ENCODE measurements at regions not wholly inside any gene's neighbourhood (a gene's known extent, or its start where the extent isn't known, plus 50 kb on each side); places are given as distances from the start of the nearest gene placed in this dataset.
"Not testable (repeated sequence)": the region's sequence is repeated elsewhere in the genome, so short reads cannot be mapped to it uniquely, and the experiment has no call there.

DNA sequence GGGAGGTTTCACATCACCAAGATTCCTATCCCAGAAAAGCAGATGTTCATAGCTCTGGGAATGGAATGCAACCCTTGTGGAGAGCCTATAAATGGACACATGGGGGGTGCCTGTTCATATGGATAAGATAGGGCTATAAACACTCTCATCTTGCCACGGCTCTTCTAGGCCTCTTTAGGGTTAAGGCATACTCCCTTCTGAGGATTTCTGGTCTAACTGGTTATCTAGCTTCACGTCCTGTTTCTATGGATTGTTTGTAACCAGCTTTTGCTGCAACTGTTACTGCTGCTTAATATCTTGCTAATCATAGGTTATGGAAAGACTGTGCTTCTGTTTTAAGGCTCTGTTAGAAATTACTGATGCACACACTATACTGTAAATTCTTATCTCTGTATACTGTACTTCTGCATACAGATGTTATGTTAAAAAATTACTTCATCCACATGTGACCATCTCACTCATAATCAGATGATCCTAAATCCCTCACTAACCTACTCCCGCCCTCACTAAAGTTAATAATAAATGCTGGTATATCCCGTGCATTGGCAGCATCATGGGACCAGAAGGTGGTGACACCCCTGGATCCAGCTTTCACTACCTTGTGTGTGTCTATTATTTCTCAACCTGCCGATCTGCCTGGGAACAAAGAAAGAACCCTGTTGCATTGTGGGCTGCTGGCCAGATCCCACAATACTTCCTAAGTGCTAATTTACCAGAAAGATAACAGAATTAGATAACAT lies 68.7 kb downstream of the PRKAB2 start:
- not testable (repeated sequence) for DNase-seq (ENCODE audit: low spot score)

DNA sequence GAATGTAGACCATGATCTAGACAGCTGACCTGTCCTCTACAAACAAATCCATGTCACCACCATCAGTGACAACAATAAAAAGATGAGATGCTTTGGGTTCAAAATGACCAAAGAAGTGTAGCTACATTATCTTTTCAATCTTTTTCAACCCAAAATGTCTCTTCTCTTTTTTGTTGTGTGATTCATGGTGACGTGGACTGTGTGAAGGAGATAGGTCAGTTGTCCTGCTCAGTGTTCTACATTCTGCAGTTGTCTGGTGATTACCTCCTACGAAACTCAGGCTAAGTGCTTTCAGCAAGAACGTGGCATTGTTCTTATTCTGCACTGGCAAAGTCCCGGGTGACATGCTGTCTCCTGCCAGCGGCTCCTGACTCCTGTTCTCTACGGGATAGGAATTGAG lies 73.1 kb downstream of the PRKAB2 start:
- no peak for DNase-seq (ENCODE audit: low spot score)

DNA sequence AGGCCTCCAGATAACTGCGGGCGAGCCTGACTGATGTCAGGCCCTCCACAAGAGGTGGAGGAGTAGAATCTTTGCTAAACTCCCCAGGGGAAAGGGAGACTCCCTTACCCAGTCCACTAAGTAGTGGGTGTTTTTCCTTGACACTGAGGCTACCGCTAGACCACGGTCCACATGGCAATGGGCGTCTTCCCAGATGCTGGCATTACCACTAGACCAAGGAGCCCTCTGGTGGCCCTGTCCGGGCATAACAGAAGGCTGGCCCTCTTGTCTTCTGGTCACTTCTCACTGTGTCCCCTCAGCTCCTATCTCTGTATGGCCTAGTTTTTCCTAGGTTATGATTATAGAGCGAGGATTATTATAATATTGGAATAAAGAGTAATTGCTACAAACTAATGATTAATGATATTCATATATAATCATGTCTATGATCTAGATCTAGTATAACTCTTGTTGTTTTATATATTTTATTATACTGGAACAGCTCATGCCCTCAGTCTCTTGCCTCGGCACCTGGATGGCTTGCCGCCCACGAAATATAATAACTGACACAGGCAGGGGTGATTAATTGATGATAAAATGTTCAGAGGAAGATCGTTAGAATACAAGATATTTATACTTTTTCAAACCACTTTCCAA lies 73.8 kb downstream of the PRKAB2 start:
- peak; percentile 32 for DNase-seq (ENCODE audit: low spot score)

DNA sequence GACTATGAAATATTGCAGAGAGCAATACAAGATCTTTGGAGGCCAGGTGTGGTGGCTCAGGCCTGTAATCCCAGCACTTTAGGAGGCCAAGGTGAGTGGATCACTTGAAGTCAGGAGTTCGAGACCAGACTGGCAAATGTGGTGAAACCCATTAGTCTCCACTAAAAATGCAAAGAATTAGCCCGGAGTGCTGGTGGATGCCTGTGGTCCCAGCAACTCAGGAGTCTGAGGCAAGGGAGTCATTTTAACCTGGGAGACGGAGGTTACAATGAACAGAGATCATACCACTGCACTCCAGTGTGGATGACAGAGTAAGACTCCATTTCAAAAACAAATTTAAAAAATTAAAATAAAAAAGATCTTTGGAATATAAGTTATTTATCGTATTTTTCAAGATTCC lies 76.6 kb downstream of the PRKAB2 start:
- no peak for DNase-seq (ENCODE audit: low spot score)

DNA sequence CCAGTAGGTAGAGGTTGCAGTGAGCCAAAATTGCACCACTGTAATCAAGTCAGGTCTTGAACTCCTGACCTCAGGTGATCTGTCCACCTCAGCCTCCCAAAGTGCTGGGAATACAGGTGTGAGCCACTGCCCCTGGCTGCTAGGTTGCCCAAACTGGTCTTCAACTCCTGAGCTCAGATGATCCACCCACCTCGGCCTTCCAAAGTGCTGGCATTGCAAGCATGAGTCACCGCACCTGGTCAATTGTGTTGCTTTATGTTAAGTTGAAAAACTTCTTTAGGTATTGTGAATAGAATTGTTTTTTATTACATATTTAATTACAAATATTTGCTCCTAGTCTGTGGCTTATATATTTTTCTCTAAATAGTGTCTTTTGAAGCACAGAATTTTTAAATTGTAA lies 80.5 kb downstream of the PRKAB2 start:
- DNase-seq (ENCODE audit: low spot score), result no peak

DNA sequence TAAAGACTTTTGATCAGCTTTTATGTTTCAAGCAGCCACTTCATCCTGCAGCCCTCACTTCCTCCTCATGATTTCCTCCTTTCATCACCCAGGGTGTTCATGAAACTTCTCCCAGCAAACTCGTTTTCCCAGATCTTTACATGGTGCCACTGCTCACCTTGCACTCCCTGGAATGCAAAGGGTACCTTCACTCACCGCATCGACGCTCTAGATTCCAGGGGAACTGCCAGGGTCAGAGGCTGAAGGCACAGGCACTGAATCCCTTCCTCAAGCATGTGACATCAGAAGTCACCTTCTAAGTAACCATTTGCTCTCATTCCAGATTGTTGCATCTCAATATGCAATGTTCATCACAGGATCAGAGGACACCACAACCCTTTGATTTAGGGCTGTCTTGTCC lies 82.8 kb downstream of the PRKAB2 start:
- DNase-seq (ENCODE audit: low spot score), result no peak

DNA sequence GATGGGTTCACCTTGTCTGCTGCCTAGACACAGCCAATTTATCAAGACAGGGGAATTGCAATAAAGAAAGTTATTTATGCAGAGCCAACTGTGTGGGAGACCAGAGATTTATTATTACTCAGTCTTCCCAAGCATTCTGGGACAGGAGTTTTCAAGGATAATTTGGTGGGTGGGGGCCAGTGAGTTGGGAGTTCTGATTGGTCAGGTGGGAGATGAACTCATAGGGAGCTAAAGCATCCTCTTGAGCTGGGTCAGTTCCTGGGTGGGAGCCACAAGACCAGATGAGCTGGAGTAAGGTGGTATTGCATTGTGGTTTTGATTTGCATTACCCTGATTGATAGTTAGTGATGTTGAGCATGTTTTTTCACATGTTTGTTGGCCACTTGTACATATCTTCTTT lies 86.1 kb downstream of the PRKAB2 start:
- no peak for DNase-seq (ENCODE audit: low spot score)

DNA sequence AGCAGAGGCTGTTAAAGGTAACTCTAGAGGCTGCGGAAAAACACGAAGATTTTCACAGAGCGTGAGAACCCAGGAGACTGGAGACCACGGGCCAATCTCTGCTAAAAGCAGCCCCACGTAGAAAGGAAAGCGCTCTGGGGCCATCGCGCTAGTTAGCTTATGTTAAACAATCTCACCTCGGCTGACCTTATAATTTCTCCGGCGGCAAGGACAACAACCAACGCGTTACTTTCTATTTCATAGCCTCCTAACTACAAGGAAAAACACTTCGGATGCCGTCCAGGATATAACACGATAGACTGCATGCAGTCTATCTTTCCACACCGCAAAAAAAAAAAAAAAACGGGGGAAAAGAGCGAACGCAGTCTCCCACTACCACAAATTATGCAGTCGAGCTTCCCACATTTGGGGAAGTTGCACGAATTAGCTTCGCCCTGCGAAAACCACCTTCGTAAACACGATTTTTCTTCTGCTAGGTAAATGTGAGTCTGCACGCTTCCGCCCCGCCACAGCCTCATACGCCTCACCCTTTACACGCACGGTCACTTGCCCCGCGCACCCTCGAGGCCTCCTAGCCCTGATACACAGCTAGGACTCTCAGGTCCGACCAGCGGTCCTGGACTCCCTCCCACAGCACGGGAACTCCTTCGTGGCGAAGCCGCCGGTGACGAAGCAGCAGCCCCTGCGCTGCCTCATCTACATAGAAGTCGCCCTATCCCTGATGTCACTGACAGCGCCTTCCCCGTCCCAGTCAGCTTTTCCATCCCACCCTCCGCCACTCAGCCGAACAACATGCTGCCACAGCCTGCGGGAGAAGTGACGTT lies 87.8 kb downstream of the PRKAB2 start:
- peak; percentile 72 for DNase-seq (ENCODE audit: low spot score)

DNA sequence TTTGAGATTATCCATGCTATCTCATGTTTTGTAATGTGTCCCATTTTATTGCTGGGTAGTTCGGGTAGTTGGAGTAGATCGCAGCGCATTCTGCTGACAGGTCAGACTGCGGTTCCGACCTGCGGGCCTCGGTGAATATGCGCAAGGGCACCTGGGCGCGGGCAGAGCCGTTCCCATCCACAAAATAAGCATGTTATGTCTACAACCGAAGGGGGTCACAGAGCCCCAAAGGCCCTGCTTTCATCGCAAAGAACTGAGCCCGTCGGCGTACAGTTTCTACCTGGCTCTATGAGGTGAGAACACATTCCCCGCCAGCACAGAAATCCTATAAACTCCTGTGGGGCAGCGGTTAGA lies 88.4 kb downstream of the PRKAB2 start:
- DNase-seq (ENCODE audit: low spot score), result no peak

DNA sequence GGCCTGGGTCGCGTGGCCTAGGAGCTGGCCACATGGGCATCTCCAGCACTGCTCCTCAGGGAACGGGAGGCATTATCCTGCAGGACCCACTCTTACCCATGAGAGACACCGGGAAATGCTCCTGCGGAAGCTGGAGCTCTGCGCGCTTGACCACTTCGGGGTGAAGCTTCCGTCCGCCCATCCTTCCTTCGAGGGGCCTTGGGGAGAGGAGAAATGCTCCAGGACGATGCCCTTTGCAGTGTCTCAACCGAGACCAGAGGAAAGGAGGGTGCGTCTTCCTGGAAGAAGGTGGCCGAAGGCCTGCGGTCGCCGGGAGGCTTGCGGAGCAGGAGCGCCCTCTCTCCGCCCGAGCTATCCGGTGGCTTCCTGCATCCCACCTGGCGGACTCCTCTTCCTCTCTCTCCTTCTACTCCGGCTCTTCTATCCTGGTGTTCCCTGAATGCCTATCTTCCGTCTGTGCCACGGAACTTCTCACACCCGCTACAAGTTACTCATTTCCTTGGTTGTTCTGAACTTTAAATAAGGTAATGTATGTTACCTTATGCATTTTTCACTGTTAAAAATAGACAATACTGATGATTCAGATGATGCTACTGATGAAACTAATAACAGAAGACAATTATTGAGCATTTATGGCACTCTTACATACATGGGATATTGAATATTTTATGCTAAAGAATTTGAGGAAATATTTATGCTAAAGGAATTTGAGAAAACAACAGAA lies 91.4 kb downstream of the PRKAB2 start:
- DNase-seq (ENCODE audit: low spot score), result no peak

DNA sequence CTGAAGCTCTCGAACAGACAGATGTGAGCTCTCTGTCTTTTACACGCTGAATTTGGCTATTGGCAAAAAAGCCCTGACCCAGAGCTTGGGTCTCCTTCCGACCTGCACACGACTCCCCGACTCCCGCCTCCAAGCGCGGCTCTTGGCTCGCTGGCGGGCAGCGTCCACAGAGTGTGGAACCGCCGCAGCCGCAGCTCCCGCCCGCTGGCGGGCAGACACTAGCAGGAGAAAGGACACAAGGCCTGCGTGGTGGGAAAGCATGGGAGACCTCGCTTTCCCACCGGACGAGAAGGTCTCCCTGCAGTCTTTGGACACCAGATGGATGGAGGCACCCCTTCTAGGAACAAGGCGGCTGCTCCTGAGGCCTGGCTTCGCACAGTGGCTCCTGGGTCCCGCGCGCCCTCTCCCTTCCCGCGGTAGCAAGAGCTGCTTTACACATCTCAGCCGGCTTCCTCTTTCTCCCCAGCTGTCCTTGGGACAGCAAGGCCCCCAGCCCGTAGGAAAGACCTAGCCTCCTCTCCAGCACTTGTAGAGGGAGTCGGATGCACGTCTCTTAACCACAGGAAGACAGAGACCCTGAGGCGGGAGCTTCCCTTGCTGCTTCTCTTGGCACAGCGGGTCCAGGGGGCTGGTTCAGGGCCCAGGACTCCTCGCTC lies 92.1 kb downstream of the PRKAB2 start:
- DNase-seq (ENCODE audit: low spot score), result no peak

DNA sequence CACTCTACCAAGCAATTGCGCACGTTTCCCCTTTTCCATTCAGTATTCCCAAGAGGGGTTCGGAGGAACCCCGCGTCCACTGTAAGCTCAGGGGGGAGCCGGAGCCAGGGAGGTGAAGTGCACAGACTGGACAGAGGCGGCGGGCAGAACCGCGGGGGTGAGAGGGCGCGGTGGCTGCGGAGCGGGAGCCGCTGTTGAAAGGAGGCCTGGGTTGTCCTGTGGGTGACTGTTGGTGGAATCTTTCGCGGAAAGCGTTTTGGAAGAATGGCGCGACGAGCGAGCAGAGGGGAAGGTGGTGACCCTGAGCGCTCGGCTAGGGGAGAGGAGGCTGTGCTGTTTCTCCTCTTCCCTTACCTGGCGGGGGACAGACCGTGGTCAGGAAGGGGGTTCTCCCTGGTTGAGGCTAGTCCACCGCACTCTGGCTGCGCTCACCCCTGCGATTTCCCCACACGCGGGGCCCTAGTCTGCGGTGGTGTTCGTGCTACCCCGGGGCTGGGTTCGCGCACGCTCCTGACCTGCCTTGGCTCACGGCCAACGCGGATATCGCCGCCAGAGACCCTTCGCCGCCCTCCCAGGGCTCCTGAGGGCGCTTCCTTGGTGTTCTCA lies 92.8 kb downstream of the PRKAB2 start:
- DNase-seq (ENCODE audit: low spot score), result no peak

DNA sequence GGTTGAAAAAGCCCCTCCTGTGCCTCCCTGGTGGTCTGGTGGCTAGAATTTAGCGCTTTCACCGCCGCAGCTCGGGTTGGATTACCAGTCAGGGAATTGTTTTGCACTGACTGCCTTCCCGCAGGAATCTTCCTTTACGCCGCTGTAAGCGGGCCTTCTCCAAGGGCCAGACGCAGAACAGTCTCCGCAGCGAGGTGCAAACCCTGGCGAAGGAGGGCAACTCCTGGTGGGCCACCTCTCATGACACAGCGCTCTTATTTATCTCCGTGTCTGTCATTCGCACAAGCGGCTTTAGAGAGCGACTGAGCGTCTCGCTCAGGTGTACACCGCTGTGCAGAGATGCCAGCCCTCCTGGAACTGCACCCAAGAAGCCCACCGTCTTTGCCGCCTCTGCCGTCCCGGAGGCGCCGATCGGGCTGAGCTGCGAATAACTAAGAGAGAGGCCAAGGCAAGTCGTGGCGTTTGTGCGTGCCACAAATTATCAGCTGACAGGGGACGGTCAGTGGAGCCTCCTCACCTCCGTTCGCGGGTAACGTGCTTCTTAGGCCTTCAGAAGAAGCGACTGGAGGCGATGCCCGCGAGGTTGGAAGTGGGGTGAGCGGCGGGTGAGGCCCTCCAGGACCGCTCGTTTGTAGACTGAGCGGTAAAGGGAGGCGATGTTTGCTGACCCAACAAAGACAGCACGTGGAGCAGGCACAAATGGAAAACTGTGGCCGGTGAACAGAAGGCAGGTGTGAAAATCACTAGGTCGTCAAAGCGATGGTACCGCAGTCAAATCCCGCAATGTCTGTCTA lies 93.5 kb downstream of the PRKAB2 start:
- no peak for DNase-seq (ENCODE audit: low spot score)

DNA sequence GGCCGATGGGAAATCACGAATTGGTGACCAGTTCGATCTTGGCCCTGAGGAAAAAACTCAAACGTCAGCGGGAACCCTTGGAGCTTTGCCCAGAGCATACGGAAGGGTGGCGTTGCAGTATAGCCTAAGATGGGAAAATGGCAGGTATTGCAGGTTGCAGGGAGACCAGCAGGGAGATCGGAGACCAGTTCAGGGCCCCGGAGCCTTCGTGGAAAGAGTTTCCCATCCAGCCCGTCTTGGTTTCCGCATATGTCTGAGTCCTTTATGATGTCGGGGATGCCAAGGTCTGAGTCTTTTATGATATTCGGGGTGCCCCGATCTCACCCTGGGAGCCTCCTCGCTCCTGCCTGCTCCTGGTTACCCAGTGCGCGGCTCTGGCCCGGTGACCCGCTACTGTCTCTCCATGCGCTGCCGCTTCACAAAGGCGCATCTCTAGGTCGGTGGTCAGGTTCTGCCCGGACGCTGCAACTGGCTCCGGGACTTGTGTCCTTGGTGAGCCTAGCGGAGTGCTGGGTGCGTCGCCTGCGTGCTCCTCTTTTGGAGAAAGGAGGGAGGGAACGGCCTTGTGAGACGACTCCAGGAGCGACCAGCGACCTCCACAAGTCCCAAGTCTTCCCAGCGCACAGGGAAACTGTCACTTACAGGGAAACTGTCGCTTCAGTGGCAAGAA lies 94.2 kb downstream of the PRKAB2 start:
- no peak for DNase-seq (ENCODE audit: low spot score)

DNA sequence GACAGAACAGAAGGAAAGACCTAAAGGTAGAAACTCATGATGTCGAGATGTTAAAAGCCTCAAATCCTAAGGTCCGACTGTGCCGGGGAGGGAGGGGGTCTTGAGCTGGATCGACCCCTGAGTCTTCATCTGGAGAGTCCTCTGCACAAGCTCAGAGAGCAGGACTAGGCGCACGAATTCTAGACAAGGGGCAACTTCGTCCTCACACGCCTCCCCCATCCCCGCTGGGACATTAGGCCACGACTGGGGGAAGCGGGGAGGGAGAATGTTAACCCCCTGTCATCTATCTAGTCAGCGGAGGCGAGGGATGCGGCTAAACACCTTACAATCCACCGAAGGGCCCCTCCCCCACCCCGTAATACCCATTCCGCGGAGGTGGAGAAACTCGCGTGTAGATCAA lies 94.7 kb downstream of the PRKAB2 start:
- no peak for DNase-seq (ENCODE audit: low spot score)

DNA sequence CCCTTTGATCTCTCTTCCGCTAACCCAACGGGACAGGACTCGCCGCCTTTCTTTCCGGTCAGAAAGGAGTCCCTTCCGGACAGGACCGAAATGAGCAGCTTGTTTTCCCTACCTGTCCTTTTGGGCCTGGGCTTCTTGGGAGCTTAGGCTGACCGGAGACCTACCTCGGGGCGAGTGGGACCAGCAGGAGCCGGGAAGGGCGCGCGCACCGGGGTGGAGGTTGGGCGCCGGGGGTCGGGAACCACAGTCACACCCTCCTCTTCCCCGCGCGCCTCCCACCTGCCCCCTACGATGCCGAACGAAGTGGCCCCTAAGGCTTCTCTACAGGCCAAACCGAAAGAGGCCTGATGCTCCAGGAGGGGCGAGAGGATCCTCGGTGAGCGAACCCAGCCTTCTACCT lies 95.2 kb downstream of the PRKAB2 start:
- no peak for DNase-seq (ENCODE audit: low spot score)

DNA sequence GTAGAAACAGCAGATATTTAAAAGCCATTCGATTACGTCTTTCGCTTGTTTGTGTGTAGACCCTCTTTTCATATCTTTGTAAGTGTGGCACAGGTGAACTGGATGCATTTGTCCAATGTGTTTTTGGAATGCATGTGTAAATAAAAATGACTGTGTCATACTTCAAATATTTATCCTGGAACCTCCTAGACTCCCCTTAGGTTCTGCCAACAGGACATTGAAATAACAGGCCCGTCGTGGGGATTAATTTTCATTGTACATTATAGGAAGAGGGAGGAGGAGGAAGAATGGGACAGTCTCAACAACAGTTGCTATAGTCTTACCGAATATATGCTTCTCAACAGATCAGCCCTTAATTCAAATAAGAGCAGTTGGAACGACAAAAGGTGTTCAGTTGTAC lies 95.8 kb downstream of the PRKAB2 start:
- DNase-seq (ENCODE audit: low spot score), result no peak

DNA sequence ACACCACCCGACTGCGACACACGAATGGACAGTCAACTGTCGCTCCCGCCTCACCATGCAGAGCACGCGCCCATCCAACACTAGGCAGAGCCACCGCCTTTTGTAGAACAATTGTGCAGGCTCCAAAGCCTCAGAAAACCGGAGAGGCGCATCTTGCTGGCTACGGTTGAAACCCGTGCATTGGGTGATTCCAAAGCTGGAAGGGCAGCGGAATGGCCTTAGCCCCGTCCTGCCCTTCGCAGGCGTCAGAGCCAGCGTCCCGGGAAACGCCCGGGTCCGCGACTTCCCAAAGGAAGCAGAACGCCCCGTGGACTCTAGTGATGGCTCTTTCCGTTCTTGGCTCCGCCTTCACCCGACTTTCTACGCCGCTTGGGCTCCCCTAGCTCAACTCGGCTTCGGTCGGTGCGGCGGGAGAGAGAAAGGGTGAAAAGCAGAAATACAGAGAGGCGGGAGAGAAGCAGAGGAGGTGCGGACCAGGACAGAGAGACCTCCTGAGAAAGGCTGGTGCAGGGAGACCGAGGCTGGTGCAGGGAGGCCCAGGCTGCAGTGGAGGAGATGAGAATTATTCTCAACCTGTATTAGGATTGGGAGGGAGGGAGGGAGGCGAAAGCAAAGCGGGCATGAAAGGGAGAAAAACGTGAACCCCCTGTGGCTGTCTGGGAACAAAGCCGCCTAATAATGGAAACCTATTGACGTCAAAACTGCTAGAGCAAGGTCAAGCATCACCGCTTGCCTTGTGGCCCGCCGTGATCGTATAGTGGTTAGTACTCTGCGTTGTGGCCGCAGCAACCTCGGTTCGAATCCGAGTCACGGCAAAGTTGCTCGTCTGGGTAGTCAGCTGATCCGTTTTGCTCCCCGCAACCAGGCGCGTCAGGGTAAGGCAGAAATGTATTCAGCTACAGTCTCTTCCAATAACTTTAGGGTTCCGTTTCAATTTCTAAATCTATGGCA lies 99.5 kb downstream of the PRKAB2 start:
- DNase-seq (ENCODE audit: low spot score), result no peak

DNA sequence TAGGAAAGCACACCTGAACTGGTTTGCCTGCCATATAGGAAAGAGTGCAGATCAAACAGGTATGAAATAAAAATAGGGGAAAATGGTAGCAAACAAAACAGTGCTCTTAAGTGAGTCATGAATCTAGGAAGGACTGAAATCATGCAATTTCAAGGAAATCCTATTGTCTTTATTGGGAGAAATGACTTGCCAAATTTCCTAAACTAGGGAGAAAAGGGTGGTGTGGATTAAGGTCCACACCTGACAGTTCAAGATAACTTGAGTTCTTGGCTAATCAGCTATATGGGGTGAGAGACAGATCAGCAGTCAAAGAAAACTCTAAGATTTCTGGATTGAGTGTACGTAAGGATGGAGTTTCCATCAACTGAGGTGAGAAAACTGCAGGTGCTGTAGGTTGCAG lies 101.1 kb downstream of the PRKAB2 start:
- no peak for DNase-seq (ENCODE audit: low spot score)

All from NAMALWA (cell line).